ENCODE measurements at regions not wholly inside any gene's neighbourhood (a gene's known extent, or its start where the extent isn't known, plus 50 kb on each side); places are given as distances from the start of the nearest gene placed in this dataset.

- no peak for TF ChIP-seq ZNF318 (CRISPR knock-in tag; IDR thresholded peaks at IDR 0.05)
Measured at GRCh38 chr6:104484191-104484590, 375.5 kb downstream of the HACE1 start (continued).

- Histone ChIP-seq H3K9me3 (ENCODE audit: low read length) (no peaks in the 10 kb centered on the region), H2AFZ (ENCODE audit: low read length) (no peak overlapping the region), H3K36me3 (replicated peaks in 1 of 2; ENCODE audit: control insufficient read depth in 1 of 2, insufficient read depth in 2 of 2, low read length in 2 of 2) (no peaks in the 10 kb centered on the region), H4K20me1 (ENCODE audit: insufficient read depth, low read length) (no peaks in the 10 kb centered on the region), H3K79me2 (ENCODE audit: insufficient read depth, low read length) (no peaks in the 10 kb centered on the region), H3K4me2 (ENCODE audit: low read depth, low read length) (no peak overlapping the region), H3K4me3 (replicated peaks in 1 of 3; ENCODE audit: insufficient read depth in 1 of 3, low read depth in 2 of 3, low read length in 3 of 3) (no peak overlapping the region), H3K27me3 (ENCODE audit: control insufficient read depth in 1 of 2, insufficient read depth in 2 of 2, low read length in 2 of 2) (no peaks in the 10 kb centered on the region), H3K4me1 (ENCODE audit: insufficient read depth, low read length) (no peaks in the 10 kb centered on the region), H3K9ac (ENCODE audit: insufficient read depth, low read depth, low read length) (no peak overlapping the region), H3K27ac (ENCODE audit: extremely low read length, insufficient read depth, low read length) (no peak overlapping the region)
- ATAC-seq (no peak), DNase-seq (ENCODE audit: low spot score) (peak; percentile 7), FAIRE-seq (no peak)
- BruUV-seq (replicated peaks), result no TSS peak
- WGBS (ENCODE audit: low lambda C conversion rate), result 3% methylated on average over 2 of the region's 2 CpGs
- POLR2A ChIA-PET, result no interaction called here
- TF ChIP-seq CTCF (CRISPR knock-in tag; IDR thresholded peaks at IDR 0.05), result peak; percentile 27
- TF ChIP-seq STAG1 (CRISPR knock-in tag; IDR thresholded peaks at IDR 0.05), result peak; percentile 44
- no peak for TF ChIP-seq HIVEP1 (CRISPR knock-in tag; IDR thresholded peaks at IDR 0.05)
- no peak for TF ChIP-seq ZNF674 (CRISPR knock-in tag; IDR thresholded peaks at IDR 0.05; ENCODE audit: low read depth)
- TF ChIP-seq AHR (CRISPR knock-in tag; IDR thresholded peaks at IDR 0.05), result no peak
- no peak for TF ChIP-seq ZNF446 (CRISPR knock-in tag; IDR thresholded peaks at IDR 0.05)
- in situ Hi-C loops (cut with HindIII; ENCODE audit: extremely low pct_ligation_motif_present, low pct_unique_long_range_greater_than_20kb), result no loop called here
- CTCF ChIA-PET (ENCODE audit: low intra/inter-chr PET ratio, low total read pairs), result no interaction called here
- intact Hi-C loops (cut with micrococcal nuclease; ENCODE audit: unreplicated experiment), result loop anchor here (5.0 kb wide), 1 partner anchor 481 kb away; no protein-coding TSS in a partner anchor
Measured at GRCh38 chr6:104483225-104483834, 376.4 kb downstream of the HACE1 start.

Data from HepG2 (cell line).